T follicular helper cell (primary cell): ENCODE measurements at regions not wholly inside any gene's neighbourhood (a gene's known extent, or its start where the extent isn't known, plus 50 kb on each side); places are given as distances from the start of the nearest gene placed in this dataset.

ENCODE experiments used
- DNase-seq: peaks from one replicate; pipeline ENCODE4 v3.0.0-alpha.2; 2020; ENCODE audit warnings: low read depth

GRCh38 chr14:53356361-53357150 lies 203.4 kb upstream of the DDHD1 start:
- DNase-seq = no peak

DNA sequence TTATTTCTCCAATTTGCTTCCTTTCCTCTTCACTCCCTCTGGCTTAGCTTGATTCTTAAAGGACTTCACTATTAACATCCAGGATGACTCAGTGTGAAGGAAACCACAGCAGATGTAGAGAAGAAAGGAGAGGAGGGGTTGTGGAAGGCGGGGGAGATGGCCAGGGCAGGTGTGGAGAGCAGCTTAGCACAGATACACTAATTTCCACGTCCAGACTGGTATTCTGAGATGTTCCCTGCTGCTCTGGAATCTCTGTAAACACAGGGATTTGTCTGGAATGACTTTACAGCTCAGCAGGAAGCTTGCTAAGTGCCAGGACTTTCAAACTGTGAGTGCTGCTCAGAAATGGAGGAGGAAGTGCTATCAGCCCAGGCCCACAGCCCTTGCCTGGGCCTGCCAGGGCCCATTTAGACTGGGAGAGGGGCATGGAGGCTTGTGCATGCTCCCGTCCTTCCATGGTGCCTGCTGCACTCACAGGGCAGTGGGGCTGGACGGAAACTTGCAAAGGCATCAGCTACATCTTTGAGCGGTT lies 202.5 kb upstream of the DDHD1 start:
- DNase-seq = no peak

- DNase-seq = no peak
Observed at GRCh38 chr14:53354336-53354735, 201.2 kb upstream of the DDHD1 start.

- DNase-seq = no peak
Observed at GRCh38 chr14:53350866-53351265, 197.7 kb upstream of the DDHD1 start.

DNA sequence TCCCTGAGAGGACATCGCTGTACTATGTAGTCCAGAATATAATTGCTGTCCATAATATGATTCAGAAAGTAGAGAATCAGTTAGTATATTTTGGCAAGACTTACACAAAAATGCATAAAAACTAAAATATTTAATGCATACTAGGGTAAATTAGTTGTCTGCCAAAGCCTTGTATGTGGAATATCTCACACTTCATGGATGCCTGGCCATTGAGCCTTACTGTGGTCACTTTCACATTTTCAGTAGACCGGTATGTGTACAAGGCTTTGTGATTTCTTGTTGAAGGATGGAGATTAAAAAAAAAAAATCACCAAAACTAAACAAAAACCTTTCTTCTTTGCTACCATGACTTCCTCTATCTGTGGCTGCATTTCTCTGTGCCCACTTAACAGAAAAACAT lies 197.3 kb upstream of the DDHD1 start:
- no peak for DNase-seq

GRCh38 chr14:53346988-53347387 lies 193.9 kb upstream of the DDHD1 start:
- DNase-seq = no peak

DNA sequence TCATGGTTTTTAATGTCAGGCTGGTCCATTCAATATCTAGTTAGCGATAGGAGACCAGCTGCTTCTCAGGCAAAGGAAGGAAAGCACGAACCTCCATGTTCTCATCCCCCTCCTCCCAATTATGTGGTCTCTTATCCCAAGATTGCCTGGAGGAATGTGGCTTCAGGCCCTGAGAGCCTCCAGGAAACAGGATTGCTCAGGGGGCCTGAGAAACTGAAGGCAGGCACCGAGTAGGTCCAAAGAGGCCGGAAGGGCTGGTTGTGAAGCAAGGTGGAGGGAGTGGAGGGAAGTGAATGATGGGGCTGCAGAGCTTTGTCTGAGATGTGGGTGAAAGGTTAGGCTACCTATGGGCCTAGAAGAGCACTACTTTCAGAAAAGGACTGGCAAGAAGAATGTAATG lies 188.2 kb upstream of the DDHD1 start:
- DNase-seq = no peak

GRCh38 chr14:53338192-53338591 lies 185.1 kb upstream of the DDHD1 start:
- DNase-seq = no peak

DNA sequence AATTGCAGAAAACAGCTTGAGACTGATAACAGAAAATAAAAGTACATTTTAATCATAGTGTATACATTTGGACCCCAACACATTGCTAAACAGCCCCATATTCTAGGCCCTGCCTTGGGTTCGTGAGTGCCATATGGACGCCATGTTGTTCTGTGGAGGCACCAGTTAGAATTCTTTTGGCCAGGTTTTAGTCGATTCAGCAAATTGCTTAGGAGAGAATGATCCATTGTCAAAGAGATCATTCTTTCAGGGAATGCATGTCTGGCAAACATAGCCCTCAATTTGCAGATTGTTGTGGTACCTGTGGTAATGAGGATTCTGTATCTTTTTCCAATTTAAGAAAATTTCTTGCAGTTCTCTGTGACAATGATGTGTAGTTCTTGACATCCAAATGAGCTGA lies 183.6 kb upstream of the DDHD1 start:
- no peak for DNase-seq

DNA sequence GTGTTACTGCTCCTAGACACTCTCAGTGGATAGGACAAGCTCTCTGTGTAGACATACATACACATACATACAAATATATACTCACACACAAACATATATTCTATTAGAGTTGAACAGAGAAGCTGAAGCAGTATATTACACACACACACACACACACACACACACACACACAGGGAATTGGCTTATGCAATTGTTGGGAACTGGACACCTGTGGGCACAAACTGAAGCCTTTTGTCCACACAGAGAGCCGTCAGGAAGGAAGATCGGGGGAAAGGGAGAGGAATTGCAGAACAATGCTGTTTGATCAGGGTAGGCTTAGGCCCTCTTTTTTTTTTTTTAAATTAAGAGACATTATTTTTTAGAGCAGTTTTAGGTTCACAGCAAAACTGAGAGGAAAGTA lies 180.7 kb upstream of the DDHD1 start:
- DNase-seq = no peak

DNA sequence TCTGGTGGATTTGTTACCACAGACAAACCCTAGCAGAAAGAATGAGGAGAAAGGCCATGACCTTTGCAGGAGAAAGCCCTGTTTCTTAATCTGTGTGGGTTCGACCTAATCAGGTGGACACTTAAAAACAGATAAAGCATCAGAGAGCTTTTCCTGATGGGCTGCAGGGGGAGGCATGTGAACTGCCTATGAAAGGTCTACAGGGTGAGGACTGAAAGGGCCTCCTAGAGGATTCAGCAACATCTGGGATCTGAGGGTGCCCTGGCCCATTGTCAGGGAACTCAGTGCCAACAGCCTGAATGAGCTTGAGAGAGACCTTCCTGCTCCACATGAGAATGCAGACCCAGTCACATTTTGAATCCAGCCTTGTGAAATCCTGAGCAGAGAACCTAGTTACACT lies 178.8 kb upstream of the DDHD1 start:
- DNase-seq = no peak

GRCh38 chr14:53331247-53331646 lies 178.1 kb upstream of the DDHD1 start:
- no peak for DNase-seq

- no peak for DNase-seq
Observed at GRCh38 chr14:53330441-53330840, 177.3 kb upstream of the DDHD1 start.

DNA sequence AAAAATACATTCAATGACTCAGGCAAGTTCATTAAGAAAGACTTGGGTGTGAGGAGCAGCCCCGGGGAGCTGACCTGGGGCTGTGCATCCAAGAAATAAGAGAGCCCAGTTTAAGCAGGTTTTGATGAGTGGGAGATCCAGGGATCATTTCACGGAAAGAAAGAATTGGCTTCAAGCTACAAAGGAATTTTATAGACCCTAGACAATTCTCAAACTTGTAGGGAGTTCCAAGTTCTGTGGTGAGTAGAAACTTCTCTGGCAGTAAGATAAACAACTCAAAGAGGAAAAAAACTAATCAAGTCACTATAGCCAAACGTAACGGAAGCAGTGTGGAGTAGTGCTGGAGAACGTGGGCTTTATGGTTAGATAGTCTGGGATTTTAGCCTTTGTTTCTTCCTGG lies 175.7 kb upstream of the DDHD1 start:
- no peak for DNase-seq

DNA sequence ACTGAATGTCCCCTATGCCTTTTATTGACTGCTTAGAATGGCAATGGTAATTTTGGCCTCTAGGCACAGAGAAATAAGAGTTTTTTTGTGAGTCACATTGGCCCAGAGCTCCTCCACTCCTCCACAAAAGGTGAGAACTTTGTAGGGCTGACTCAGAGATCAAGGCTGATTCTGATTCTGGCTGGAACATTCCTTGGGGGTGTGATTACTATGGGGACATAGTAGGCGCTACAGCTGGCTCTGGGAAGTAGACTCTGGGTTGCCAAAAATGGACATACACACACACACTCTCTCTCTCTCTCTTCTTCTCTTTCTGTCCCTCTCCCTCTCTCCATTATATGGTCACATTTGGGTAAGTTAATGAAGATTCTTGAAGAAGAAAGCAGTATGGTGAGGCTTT lies 174.6 kb upstream of the DDHD1 start:
- no peak for DNase-seq

- no peak for DNase-seq
Observed at GRCh38 chr14:53325176-53325806, 172.2 kb upstream of the DDHD1 start.

GRCh38 chr14:53316504-53316903 lies 163.4 kb upstream of the DDHD1 start:
- DNase-seq = no peak

- DNase-seq = no peak
Observed at GRCh38 chr14:53310412-53310811, 157.3 kb upstream of the DDHD1 start.

GRCh38 chr14:53306911-53307310 lies 153.8 kb upstream of the DDHD1 start:
- DNase-seq = no peak

GRCh38 chr14:53306267-53306721 lies 153.2 kb upstream of the DDHD1 start:
- DNase-seq = peak; percentile 4

- no peak for DNase-seq
Observed at GRCh38 chr14:53304726-53305381, 151.7 kb upstream of the DDHD1 start.

DNA sequence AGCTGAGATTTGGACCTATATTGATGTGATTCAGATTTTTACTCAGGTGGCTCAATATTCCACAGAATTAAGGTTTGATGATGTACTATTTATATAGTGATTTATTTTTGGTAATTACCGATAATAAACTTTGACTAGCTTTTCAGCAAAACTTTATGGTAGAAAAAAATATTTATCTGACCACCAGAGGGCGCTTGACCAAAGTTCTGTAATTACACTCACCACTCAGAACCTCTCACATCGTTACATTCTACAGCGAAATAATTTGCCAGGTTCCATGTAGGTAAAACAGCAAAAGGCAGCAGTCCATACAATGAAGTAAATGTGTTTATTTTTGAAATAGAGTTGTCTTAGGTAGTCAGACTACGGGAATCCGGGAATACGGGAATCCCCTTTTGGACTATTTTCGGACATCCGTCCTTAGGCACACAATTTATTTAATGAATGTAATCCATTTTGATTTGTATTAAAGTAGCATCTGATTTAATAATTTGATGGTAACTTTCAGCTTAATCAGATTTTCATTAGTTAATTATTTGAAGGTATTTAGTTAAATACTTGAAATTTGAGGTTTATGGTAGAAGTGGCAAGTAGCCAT lies 143.0 kb upstream of the DDHD1 start:
- no peak for DNase-seq

GRCh38 chr14:53295372-53295771 lies 142.2 kb upstream of the DDHD1 start:
- DNase-seq = no peak
